Osteocyte (in vitro differentiated cells): ENCODE measurements at regions not wholly inside any gene's neighbourhood (a gene's known extent, or its start where the extent isn't known, plus 50 kb on each side); places are given as distances from the start of the nearest gene placed in this dataset.
A peak's percentile ranks its signal among the peaks of the same experiment; 100 is the strongest.

ENCODE experiments used
- DNase-seq: peaks from one replicate; pipeline ENCODE4 v3.0.0; 2021; ENCODE audit warnings: mixed read lengths; ENCODE audit not compliant: unreplicated experiment; ENCODE audit errors: extremely low spot score
- H3K27ac Mint-ChIP-seq: one replicate; pipeline ENCODE4 v1.8.0; 2021; ENCODE audit warnings: mild to moderate bottlenecking, mixed read lengths; ENCODE audit not compliant: unreplicated experiment
- H3K27me3 Mint-ChIP-seq: one replicate; pipeline ENCODE4 v1.8.0; 2021; ENCODE audit warnings: mixed read lengths; ENCODE audit not compliant: unreplicated experiment
- H3K36me3 Mint-ChIP-seq: one replicate; pipeline ENCODE4 v1.8.0; 2021; ENCODE audit warnings: mixed read lengths; ENCODE audit not compliant: unreplicated experiment
- H3K4me1 Mint-ChIP-seq: one replicate; pipeline ENCODE4 v1.8.0; 2021; ENCODE audit warnings: mixed read lengths; ENCODE audit not compliant: unreplicated experiment
- H3K4me3 Mint-ChIP-seq: one replicate; pipeline ENCODE4 v1.8.0; 2021; ENCODE audit warnings: mild to moderate bottlenecking, moderate library complexity, mixed read lengths; ENCODE audit not compliant: unreplicated experiment
- H3K9me3 Mint-ChIP-seq: one replicate; pipeline ENCODE4 v1.8.0; 2021; ENCODE audit warnings: mixed read lengths; ENCODE audit not compliant: unreplicated experiment
- CTCF ChIP-seq: fragments of 200-600 bp; sonication (generic); IDR thresholded peaks from 2 replicates; pipeline ENCODE4 v1.5.0; 2021; ENCODE audit warnings: antibody characterized with exemption, mild to moderate bottlenecking, moderate library complexity

GRCh38 chr18:55862693-55863390 lies 274.9 kb upstream of the TCF4 start:
- DNase-seq = no peak
- no peak overlapping the region for H3K4me3 Mint-ChIP-seq
- H3K9me3 Mint-ChIP-seq = no peaks in the 10 kb centered on the region
- no peak for TF ChIP-seq CTCF
- no peaks in the 10 kb centered on the region for H3K36me3 Mint-ChIP-seq
- peaks cover 29% of the 10 kb centered on the region for H3K4me1 Mint-ChIP-seq
- no peaks in the 10 kb centered on the region for H3K27me3 Mint-ChIP-seq
- H3K27ac Mint-ChIP-seq = no peak overlapping the region

- Mint-ChIP-seq H3K36me3 (no peaks in the 10 kb centered on the region), H3K4me1 (peaks cover 37% of the 10 kb centered on the region), H3K4me3 (no peak overlapping the region), H3K27ac (no peak overlapping the region), H3K9me3 (no peaks in the 10 kb centered on the region), H3K27me3 (no peaks in the 10 kb centered on the region)
- TF ChIP-seq CTCF = peak; percentile 56
- no peak for DNase-seq
Observed at GRCh38 chr18:55861266-55861665, 273.3 kb upstream of the TCF4 start.

- no peak for TF ChIP-seq CTCF
- no peaks in the 10 kb centered on the region for H3K36me3 Mint-ChIP-seq
- H3K9me3 Mint-ChIP-seq = no peaks in the 10 kb centered on the region
- peak overlapping the region; percentile 62 for H3K4me3 Mint-ChIP-seq
- peak overlapping the region; percentile 57 for H3K27ac Mint-ChIP-seq
- H3K4me1 Mint-ChIP-seq = peaks cover 42% of the 10 kb centered on the region
- H3K27me3 Mint-ChIP-seq = no peaks in the 10 kb centered on the region
- no peak for DNase-seq
Observed at GRCh38 chr18:55858661-55859515, 270.9 kb upstream of the TCF4 start.

GRCh38 chr18:55857956-55858355 lies 270.0 kb upstream of the TCF4 start:
- no peaks in the 10 kb centered on the region for H3K27me3 Mint-ChIP-seq
- no peak for DNase-seq
- no peaks in the 10 kb centered on the region for H3K9me3 Mint-ChIP-seq
- no peaks in the 10 kb centered on the region for H3K36me3 Mint-ChIP-seq
- H3K4me3 Mint-ChIP-seq = no peak overlapping the region
- no peak overlapping the region for H3K27ac Mint-ChIP-seq
- TF ChIP-seq CTCF = no peak
- H3K4me1 Mint-ChIP-seq = peaks cover 39% of the 10 kb centered on the region

- Mint-ChIP-seq H3K27ac (no peak overlapping the region), H3K36me3 (no peaks in the 10 kb centered on the region), H3K4me3 (no peak overlapping the region), H3K9me3 (no peaks in the 10 kb centered on the region), H3K27me3 (no peaks in the 10 kb centered on the region), H3K4me1 (peaks cover 39% of the 10 kb centered on the region)
- DNase-seq = no peak
- no peak for TF ChIP-seq CTCF
Observed at GRCh38 chr18:55857409-55857808, 269.4 kb upstream of the TCF4 start.
